HCT116 (cell line): ENCODE measurements at regions not wholly inside any gene's neighbourhood (a gene's known extent, or its start where the extent isn't known, plus 50 kb on each side); places are given as distances from the start of the nearest gene placed in this dataset.

Experiments used
- ATAC-seq: fragments of 200-7000 bp; cut with Tn5 transposase; 2 replicates; pipeline ENCODE4 v1.9.1; 2020; ENCODE audit warnings: mild to moderate bottlenecking, moderate library complexity
- BruUV-seq: library from RNA; stranded (reverse); fragments of 400-500 nt; replicated peaks from 2 replicates; lab custom pipeline; 2021; lab: Mats Ljungman, UMichigan
- CTCF ChIA-PET: fragments of 300-600 bp; sonication (Branson Sonifier 250); formaldehyde crosslinking; loops from one replicate; lab custom pipeline; 2021; ENCODE audit warnings: antibody characterized with exemption; lab: Charles Lee
- POLR2A ChIA-PET: fragments of 300-600, 350-600 bp; sonication (Branson Sonifier 250); formaldehyde crosslinking; loops from one replicate; lab custom pipeline; 2021; ENCODE audit warnings: antibody characterized with exemption; lab: Charles Lee
- RAD21 ChIA-PET, 2 experiments: fragments of 300-600 bp; sonication (Branson Sonifier 250); formaldehyde crosslinking; loops; one replicate each; lab custom pipeline; 2023; ENCODE audit warnings: low total read pairs in 2 of 2; ENCODE audit not compliant: uncharacterized antibody in 2 of 2, unreplicated experiment in 2 of 2, low non-redundant PET in 1 of 2; lab: Charles Lee
- DNase-seq: peaks from one replicate; pipeline ENCODE4 v3.0.0-alpha.2; 2010; ENCODE audit warnings: low read depth, low spot score
- H2AFZ ChIP-seq: fragments of 200-600 bp; shearing (Covaris generic), sonication (generic); 2 replicates; pipeline ENCODE4 v1.6.1; 2017; ENCODE audit warnings: low read depth, mixed run types, mixed read lengths, antibody characterized with exemption, low read length; ENCODE audit not compliant: poor library complexity, severe bottlenecking
- H3K27ac ChIP-seq: 2 replicates; pipeline ENCODE4 v1.5.1; 2012; ENCODE audit warnings: low read depth, low read length
- H3K27me3 ChIP-seq: fragments of 200-600 bp; sonication (generic); 2 replicates; pipeline ENCODE4 v1.6.1; 2016; ENCODE audit warnings: mixed run types, low read length, mixed read lengths; ENCODE audit not compliant: insufficient read depth
- H3K36me3 ChIP-seq, 2 experiments: fragments of 200-500 bp in 1 of 2; fragments of 200-600 bp in 1 of 2; sonication (Bioruptor generic) in 1 of 2; sonication (generic) in 1 of 2; 2 replicates each; pipeline versions ENCODE4 v1.5.1 to v1.6.1; 2014 to 2016; ENCODE audit warnings: low read length in 2 of 2, inconsistent platforms in 1 of 2, mixed read lengths in 1 of 2, mixed run types in 1 of 2; ENCODE audit not compliant: insufficient read depth in 2 of 2, control insufficient read depth in 1 of 2
- H3K4me1 ChIP-seq, 2 experiments: fragments of 200-600 bp in 1 of 2; sonication (generic) in 1 of 2; 2 replicates each; pipeline versions ENCODE4 v1.5.1 to v1.6.1; 2012 to 2017; ENCODE audit warnings: low read length in 2 of 2, inconsistent platforms in 1 of 2, mild to moderate bottlenecking in 1 of 2, mixed read lengths in 1 of 2, mixed run types in 1 of 2, moderate library complexity in 1 of 2; ENCODE audit not compliant: insufficient read depth in 2 of 2, control insufficient read depth in 1 of 2
- H3K4me2 ChIP-seq: fragments of 200-600 bp; sonication (generic); 2 replicates; pipeline ENCODE4 v1.6.1; 2017; ENCODE audit warnings: mixed run types, low read length, mixed read lengths
- H3K4me3 ChIP-seq, 2 experiments: fragments of 200-600 bp in 1 of 2; sonication (generic) in 1 of 2; replicated peaks in 1 of 2; 2 replicates each; pipeline ENCODE4 v1.5.1; 2011 to 2016; ENCODE audit warnings: low read length in 2 of 2, control low read depth in 1 of 2, low read depth in 1 of 2, mild to moderate bottlenecking in 1 of 2, mixed read lengths in 1 of 2, mixed run types in 1 of 2
- H3K79me2 ChIP-seq: fragments of 200-600 bp; sonication (generic); 2 replicates; pipeline ENCODE4 v1.6.1; 2017; ENCODE audit warnings: mild to moderate bottlenecking, mixed run types, low read length, moderate library complexity, mixed read lengths; ENCODE audit not compliant: insufficient read depth
- H3K9ac ChIP-seq: fragments of 200-600 bp; sonication (generic); 2 replicates; pipeline ENCODE4 v1.6.1; 2016; ENCODE audit warnings: low read length, mixed read lengths
- H3K9me2 ChIP-seq: fragments of 200-600 bp; sonication (generic), shearing (Covaris generic); 2 replicates; pipeline ENCODE4 v1.6.1; 2017; ENCODE audit warnings: mixed run types, mild to moderate bottlenecking, moderate library complexity; ENCODE audit not compliant: insufficient read depth
- H3K9me3 ChIP-seq, 2 experiments: fragments of 200-500 bp in 1 of 2; fragments of 200-600 bp in 1 of 2; sonication (Bioruptor generic) in 1 of 2; sonication (generic) in 1 of 2; 2 replicates each; pipeline ENCODE4 v1.6.1; 2014 to 2017; ENCODE audit warnings: low read length in 2 of 2, mixed read lengths in 2 of 2, inconsistent platforms in 1 of 2, low read depth in 1 of 2, mild to moderate bottlenecking in 1 of 2, mixed run types in 1 of 2, moderate library complexity in 1 of 2; ENCODE audit not compliant: control insufficient read depth in 1 of 2, insufficient read depth in 1 of 2
- H4K20me1 ChIP-seq: fragments of 200-600 bp; sonication (generic), shearing (Covaris generic); 2 replicates; pipeline ENCODE4 v1.6.1; 2017; ENCODE audit warnings: mixed run types, mild to moderate bottlenecking, moderate library complexity; ENCODE audit not compliant: insufficient read depth
- ATF3 ChIP-seq: IDR thresholded peaks from 2 replicates; pipeline ENCODE4 v1.6.1; 2012
- CBX3 ChIP-seq: IDR thresholded peaks from 2 replicates; pipeline ENCODE4 v1.6.1; 2012; ENCODE audit warnings: low read depth
- CTCF ChIP-seq, 3 experiments: fragments of 200-600 bp in 1 of 3; sonication (generic) in 1 of 3; IDR thresholded peaks in 2 of 3; conservative IDR thresholded peaks in 1 of 3; 2 replicates each; pipeline ENCODE4 v1.5.1; 2012 to 2017; ENCODE audit warnings: low read depth in 2 of 3, low read length in 2 of 3, antibody characterized with exemption in 1 of 3, borderline replicate concordance in 1 of 3, control low read depth in 1 of 3, mild to moderate bottlenecking in 1 of 3, mixed read lengths in 1 of 3, mixed run types in 1 of 3, moderate library complexity in 1 of 3; ENCODE audit not compliant: insufficient read depth in 1 of 3
- EGR1 ChIP-seq: IDR thresholded peaks from 2 replicates; pipeline ENCODE4 v1.6.1; 2012; ENCODE audit warnings: low read depth
- ELF1 ChIP-seq: IDR thresholded peaks from 2 replicates; pipeline ENCODE4 v1.6.1; 2012; ENCODE audit warnings: low read depth, borderline replicate concordance
- EZH2 ChIP-seq: fragments of 200-600 bp; sonication (generic); IDR thresholded peaks from 2 replicates; pipeline ENCODE4 v1.6.1; 2017; ENCODE audit warnings: antibody characterized with exemption, mixed run types
- FOSL1 ChIP-seq: IDR thresholded peaks from 2 replicates; pipeline ENCODE4 v1.6.1; 2012; ENCODE audit warnings: low read depth
- JUND ChIP-seq: IDR thresholded peaks from 2 replicates; pipeline ENCODE4 v1.6.1; 2012
- POLR2A ChIP-seq: IDR thresholded peaks from 2 replicates; pipeline ENCODE4 v1.7.0; 2011; ENCODE audit warnings: borderline replicate concordance; ENCODE audit not compliant: insufficient read depth, insufficient read length; ENCODE audit errors: extremely low read depth
- POLR2AphosphoS5 ChIP-seq: IDR thresholded peaks from 2 replicates; pipeline ENCODE4 v1.6.1; 2011; ENCODE audit warnings: mild to moderate bottlenecking, low read depth, low read length, moderate library complexity
- RAD21 ChIP-seq: IDR thresholded peaks from 2 replicates; pipeline ENCODE4 v1.6.1; 2012; ENCODE audit warnings: low read depth, mild to moderate bottlenecking
- REST ChIP-seq: IDR thresholded peaks from 2 replicates; pipeline ENCODE4 v1.6.1; 2012; ENCODE audit warnings: low read depth
- SIN3A ChIP-seq: IDR thresholded peaks from 2 replicates; pipeline ENCODE4 v1.6.1; 2012; ENCODE audit warnings: low read depth
- SP1 ChIP-seq: IDR thresholded peaks from 2 replicates; pipeline ENCODE4 v1.6.1; 2012; ENCODE audit warnings: low read depth
- SRF ChIP-seq: IDR thresholded peaks from 2 replicates; pipeline ENCODE4 v1.6.1; 2012; ENCODE audit warnings: low read depth
- YY1 ChIP-seq: IDR thresholded peaks from 2 replicates; pipeline ENCODE4 v1.6.1; 2011; ENCODE audit warnings: low read length, low read depth, moderate library complexity, mild to moderate bottlenecking; ENCODE audit not compliant: insufficient replicate concordance; ENCODE audit errors: extremely low read depth
- ZFX ChIP-seq: fragments of 450-650 bp; IDR thresholded peaks from 2 replicates; pipeline ENCODE4 v1.6.1; 2017
- ZNF274 ChIP-seq: fragments of 200-500 bp; sonication (Bioruptor generic); IDR thresholded peaks from 2 replicates; pipeline ENCODE4 v1.6.1; 2014; ENCODE audit warnings: mild to moderate bottlenecking, low read depth, low read length, inconsistent platforms
- intact Hi-C: fragments of 100-400 bp; cut with micrococcal nuclease; formaldehyde crosslinking; loops from 2 replicates; pipeline ENCODE4 v1.10.0; 2022

- no peaks in the 10 kb centered on the region for H3K9me3 ChIP-seq
- no peaks in the 10 kb centered on the region for H4K20me1 ChIP-seq
- H3K9me2 ChIP-seq = no peaks in the 10 kb centered on the region
- intact Hi-C loops = no loop called here
- no peak overlapping the region for H3K4me2 ChIP-seq
- no peaks in the 10 kb centered on the region for H3K79me2 ChIP-seq
- POLR2A ChIA-PET = no interaction called here
- no peak overlapping the region for H3K27ac ChIP-seq
- no peaks in the 10 kb centered on the region for H3K4me1 ChIP-seq
- no peak overlapping the region for H2AFZ ChIP-seq
- no peak overlapping the region for H3K9ac ChIP-seq
- RAD21 ChIA-PET = no interaction called here
- no peak for DNase-seq
- CTCF ChIA-PET = interaction anchor here (1.2 kb wide), 1 partner anchor 12 kb away, joined by 3 read pairs; no protein-coding TSS in a partner anchor
- no peak for ATAC-seq
- H3K36me3 ChIP-seq = no peaks in the 10 kb centered on the region
- H3K4me3 ChIP-seq = no peak overlapping the region
- TF ChIP-seq REST (no peak), ATF3 (no peak)
- no TSS peak for BruUV-seq
- no peaks in the 10 kb centered on the region for H3K27me3 ChIP-seq
Measured at GRCh38 chr1:25049190-25049589, 119.1 kb upstream of the RUNX3 start.

- BruUV-seq = no TSS peak
Measured at GRCh38 chr1:25048728-25049127, 118.7 kb upstream of the RUNX3 start.

More at GRCh38 chr1:25048728-25049127, 118.7 kb upstream of the RUNX3 start:
- Histone ChIP-seq H3K4me2 (no peak overlapping the region), H3K9me2 (no peaks in the 10 kb centered on the region), H3K36me3 (no peaks in the 10 kb centered on the region), H4K20me1 (no peaks in the 10 kb centered on the region), H3K27ac (no peak overlapping the region), H3K4me1 (no peaks in the 10 kb centered on the region), H3K9me3 (no peaks in the 10 kb centered on the region), H2AFZ (no peak overlapping the region), H3K4me3 (no peak overlapping the region), H3K9ac (no peak overlapping the region), H3K79me2 (no peaks in the 10 kb centered on the region), H3K27me3 (no peaks in the 10 kb centered on the region)
- RAD21 ChIA-PET = no interaction called here
- intact Hi-C loops = no loop called here
- DNase-seq (no peak), ATAC-seq (no peak)
- POLR2A ChIA-PET = no interaction called here
- TF ChIP-seq POLR2A (no peak), ZNF274 (no peak), JUND (no peak), SRF (no peak), SP1 (no peak), SIN3A (no peak), EZH2 (no peak), CTCF (IDR thresholded peaks at IDR 0.05 in 2 of 3, conservative IDR thresholded peaks at IDR 0.05 in 1 of 3; ENCODE audit: borderline replicate concordance in 1 of 3, insufficient read depth in 1 of 3, low read depth in 2 of 3, low read length in 2 of 3) (no peak), EGR1 (no peak), YY1 (no peak), CBX3 (no peak), FOSL1 (no peak), POLR2AphosphoS5 (no peak), RAD21 (no peak), ELF1 (no peak), ZFX (no peak)
- CTCF ChIA-PET = interaction anchor here (1.2 kb wide), 1 partner anchor 12 kb away, joined by 3 read pairs; no protein-coding TSS in a partner anchor
